HG03097 (cell line): ENCODE measurements at regions not wholly inside any gene's neighbourhood (a gene's known extent, or its start where the extent isn't known, plus 50 kb on each side); places are given as distances from the start of the nearest gene placed in this dataset.
"Not testable (repeated sequence)": the region's sequence is repeated elsewhere in the genome, so short reads cannot be mapped to it uniquely, and the experiment has no call there.

Experiments
- ATAC-seq: cut with Tn5 transposase; IDR thresholded peaks from one replicate; pipeline ENCODE4 v1.9.1; 2021; ENCODE audit not compliant: unreplicated experiment, low FRiP score

- ATAC-seq = no peak
These were observed 109.5 kb upstream of the LIPC start for GRCh38 chr15:58322253-58322652.

GRCh38 chr15:58323321-58323720 lies 108.5 kb upstream of the LIPC start:
- not testable (repeated sequence) for ATAC-seq

DNA sequence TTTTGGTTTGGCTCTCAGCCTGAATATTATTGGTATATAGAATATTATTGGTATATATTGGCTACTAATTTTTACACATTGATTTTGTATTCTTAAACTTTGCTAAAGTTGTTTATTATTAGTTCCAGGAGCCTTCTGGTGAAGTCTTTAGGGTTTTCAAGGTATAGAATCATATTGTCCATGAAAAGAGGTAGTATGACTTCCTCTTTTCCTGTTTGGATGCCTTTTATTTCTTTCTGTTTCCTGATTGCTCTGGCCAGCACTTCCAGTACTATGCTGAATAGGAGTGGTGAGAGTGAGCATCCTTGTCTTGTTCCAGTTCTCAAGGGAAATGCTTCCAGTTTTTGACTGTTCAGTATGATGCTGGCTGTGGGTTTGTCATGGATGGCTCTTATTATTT lies 107.3 kb upstream of the LIPC start:
- ATAC-seq = no peak

- ATAC-seq = no peak
These were observed 103.8 kb upstream of the LIPC start for GRCh38 chr15:58327958-58328357.

DNA sequence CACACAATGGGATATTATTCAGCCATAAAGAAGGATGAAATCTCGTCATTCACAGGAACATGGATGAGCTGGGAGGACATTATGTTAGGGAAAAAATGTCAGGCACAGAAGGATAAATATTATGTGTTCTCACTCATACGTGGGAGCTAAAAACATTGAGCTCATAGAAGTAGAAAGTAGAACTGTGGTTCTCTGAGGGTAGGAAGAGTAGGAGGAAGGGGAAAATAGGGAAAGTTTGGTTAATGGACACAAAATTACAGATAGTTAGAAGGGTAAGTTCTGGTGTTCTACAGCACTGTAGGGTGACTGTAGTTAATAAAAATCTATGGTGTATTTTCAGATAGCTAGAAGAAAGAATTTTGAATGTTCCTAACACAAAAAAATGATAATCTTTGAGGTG lies 102.6 kb upstream of the LIPC start:
- no peak for ATAC-seq

DNA sequence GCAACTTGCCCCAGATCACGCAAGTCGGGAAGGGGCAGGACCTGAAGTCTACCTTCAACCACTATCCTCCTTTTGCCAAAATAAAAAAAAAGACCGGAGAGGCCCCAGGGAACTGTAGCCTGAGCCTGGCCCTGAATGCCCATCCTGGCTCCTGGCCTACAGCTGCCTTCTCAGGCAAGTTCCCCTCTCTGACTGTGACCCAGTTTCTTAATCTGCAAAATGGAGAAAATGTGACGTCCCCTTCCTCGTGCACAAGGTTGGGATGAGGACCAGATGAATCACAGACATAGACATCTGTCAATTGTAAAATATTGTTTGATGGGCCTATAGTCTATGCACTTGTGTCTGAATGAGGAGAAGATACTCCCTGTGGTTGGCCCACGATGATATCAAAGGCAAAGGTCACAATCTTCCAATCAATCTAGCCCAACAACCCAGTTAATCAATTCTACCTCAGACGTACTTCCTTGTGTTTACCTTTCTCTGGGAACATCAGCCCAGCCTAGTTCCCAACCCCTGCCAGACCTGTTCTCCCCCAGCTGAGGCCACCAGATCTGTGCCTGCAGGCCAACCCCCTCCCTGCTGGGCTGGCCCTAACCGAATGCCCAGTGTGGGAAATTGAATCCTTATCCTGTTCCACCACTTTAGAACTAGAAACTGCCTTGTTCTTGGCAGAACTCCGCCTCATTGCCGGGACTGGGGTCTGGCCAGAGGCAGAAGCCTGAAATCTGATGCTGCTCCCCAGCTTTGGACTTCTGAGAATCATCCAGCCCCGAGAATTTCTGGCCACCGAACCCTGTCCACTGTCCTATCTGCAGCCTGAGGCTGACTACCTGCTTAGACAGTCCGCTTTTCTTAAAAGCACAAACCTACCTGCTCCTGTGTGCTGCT lies 101.8 kb upstream of the LIPC start:
- no peak for ATAC-seq

DNA sequence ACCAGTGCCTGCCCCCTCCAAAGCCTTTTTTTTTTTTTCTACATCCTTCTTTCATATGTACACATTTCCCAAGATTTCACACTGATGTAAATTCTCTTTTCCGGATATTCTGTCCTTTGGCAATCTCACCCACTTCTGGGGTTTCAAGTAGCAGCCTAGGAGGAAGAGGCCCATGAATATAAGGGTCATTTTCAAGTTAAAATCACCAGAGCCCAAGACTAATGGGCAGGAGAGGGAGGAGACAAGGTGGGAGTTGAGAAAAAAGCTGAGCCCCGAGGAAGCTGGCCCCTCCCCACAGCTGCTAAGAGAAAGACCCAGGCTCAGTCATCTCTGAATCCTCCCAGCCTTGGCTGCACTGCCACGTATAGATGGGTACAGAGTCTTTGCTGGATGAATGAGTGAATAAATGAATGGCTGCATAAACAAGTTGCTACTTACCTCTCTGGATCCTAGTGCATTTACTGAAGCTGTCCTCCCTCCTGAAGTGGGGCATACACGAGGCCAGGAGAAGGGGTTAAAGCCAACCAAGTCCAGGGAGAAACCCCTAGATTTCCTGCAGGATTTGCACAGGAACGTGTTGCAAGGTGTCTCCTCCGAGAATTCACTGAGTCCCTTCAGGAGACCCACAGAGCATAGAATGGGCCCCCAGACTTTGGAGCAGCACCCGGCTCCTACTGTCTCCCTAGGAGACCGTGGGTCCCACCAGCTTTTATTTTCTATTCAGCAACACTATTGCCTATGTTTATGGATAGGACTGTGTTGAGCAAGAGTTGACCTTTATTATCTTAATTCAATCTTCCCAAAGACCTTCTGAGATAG lies 100.8 kb upstream of the LIPC start:
- ATAC-seq = no peak

GRCh38 chr15:58331560-58331912 lies 100.3 kb upstream of the LIPC start:
- ATAC-seq = no peak

GRCh38 chr15:58331913-58332675 lies 99.7 kb upstream of the LIPC start:
- peak; percentile 60 for ATAC-seq

GRCh38 chr15:58332676-58333400 lies 99.0 kb upstream of the LIPC start:
- ATAC-seq = no peak

- no peak for ATAC-seq
These were observed 97.0 kb upstream of the LIPC start for GRCh38 chr15:58334803-58335202.

DNA sequence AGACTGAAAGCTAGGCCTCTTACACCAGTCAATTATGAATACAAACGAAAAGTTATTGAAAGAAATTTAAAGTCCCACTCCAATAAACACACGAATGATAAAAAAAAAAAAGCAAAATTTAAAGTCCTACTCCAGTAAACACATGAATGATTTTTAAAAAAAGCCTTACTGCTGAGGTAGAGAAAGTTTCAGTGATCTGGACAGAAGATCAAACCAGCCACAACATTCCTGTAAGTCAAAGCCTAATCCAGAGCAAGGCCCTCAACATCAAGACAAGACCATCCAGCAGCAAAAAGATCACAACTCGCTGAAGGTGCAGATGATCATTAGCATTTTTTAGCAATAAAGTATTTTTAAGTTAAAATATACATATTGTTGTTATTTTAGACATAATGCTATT lies 95.6 kb upstream of the LIPC start:
- ATAC-seq = no peak

GRCh38 chr15:58340176-58340575 lies 91.6 kb upstream of the LIPC start:
- ATAC-seq = no peak

GRCh38 chr15:58342508-58342907 lies 89.3 kb upstream of the LIPC start:
- ATAC-seq = no peak

GRCh38 chr15:58344213-58345070 lies 87.3 kb upstream of the LIPC start:
- no peak for ATAC-seq

- no peak for ATAC-seq
These were observed 85.4 kb upstream of the LIPC start for GRCh38 chr15:58346361-58346760.

- ATAC-seq = no peak
These were observed 83.5 kb upstream of the LIPC start for GRCh38 chr15:58348095-58348812.

DNA sequence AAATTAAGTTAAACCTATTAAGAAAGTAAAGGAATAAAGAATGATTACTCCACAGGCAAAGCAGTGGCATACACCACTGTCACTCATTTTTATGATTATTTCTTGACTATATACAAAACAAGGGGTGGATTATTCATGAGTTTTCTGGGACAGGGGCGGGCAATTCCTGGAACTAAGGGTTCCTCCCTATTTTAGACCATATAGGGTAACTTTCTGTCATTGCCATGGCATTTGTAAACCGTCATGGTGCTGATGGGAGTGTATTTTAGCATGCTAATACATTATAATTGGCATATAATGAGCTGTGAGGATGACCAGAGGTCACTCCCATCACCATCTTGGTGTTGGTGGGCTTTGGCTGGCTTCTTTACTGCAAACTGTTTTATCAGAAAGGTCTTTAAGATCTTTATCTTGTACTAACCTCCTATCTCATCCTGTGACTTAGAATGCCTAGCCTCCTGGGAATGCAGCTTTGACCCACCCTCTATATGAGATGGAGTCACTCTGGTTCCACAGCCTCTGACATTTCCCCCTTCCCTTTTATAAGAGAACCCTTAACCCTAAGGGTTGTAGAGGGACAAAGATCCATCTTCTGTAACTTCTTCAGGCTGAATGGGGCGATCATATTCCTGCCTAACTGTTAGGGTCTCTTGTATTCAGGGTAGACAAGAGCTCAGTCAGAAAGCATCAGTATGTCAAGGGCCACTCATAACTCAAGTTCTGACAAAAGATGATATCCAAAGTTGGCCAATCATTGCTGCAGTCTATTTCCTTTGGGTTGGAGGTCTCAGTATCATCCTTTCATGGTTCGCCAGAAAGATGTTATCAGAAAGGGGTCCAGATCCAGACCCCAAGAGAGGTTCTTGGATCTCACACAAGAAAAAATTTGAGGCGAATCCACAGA lies 79.5 kb upstream of the LIPC start:
- no peak for ATAC-seq
